HG02623 (cell line): ENCODE measurements at regions not wholly inside any gene's neighbourhood (a gene's known extent, or its start where the extent isn't known, plus 50 kb on each side); places are given as distances from the start of the nearest gene placed in this dataset.

Source experiments
- ATAC-seq: cut with Tn5 transposase; IDR thresholded peaks from one replicate; pipeline ENCODE4 v1.9.1; 2021; ENCODE audit warnings: moderate library complexity; ENCODE audit not compliant: unreplicated experiment

GRCh38 chr2:35378791-35379190 is 976.8 kb upstream of the CRIM1 start:
- no peak for ATAC-seq

- no peak for ATAC-seq
These were observed 980.7 kb upstream of the CRIM1 start for GRCh38 chr2:35374845-35375244.

DNA sequence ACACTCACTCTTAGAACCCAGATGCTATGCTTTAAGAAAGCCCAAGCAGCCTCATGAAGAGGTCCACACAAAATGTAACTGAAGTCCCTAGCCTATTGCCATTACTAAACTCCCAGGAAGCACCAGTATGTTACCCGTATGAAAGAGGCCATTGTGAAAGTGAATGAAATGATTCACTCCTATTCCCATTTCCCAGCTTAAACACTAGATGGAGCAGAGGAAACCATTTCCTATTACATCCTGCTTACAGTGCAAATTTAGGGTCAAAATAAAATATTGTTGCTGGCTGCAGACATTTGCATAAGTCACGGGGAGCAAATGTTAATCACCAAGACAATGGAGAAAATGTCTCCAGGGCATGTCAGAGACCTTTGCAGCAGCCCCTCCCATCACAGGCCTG is 989.7 kb upstream of the CRIM1 start:
- no peak for ATAC-seq

DNA sequence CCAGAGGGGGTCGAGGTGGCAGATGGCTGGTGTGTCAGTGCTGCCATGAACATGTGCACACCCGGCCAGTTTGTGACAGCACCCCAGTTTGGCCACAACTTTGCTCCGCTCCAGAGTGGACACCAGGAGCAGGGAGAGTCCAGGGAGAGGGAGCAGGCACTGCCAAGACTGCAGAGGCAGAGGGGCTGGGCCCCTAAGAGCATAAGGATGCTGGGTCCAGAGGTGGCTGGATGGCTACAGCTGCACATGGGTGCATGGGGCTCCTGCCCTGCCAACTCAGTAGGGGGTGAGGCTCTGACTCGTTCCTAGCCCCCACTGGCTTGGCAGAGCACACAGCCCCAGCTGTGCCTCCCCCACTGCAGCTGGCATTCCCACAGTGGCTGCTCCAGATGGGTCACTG is 999.2 kb upstream of the CRIM1 start:
- ATAC-seq = no peak

DNA sequence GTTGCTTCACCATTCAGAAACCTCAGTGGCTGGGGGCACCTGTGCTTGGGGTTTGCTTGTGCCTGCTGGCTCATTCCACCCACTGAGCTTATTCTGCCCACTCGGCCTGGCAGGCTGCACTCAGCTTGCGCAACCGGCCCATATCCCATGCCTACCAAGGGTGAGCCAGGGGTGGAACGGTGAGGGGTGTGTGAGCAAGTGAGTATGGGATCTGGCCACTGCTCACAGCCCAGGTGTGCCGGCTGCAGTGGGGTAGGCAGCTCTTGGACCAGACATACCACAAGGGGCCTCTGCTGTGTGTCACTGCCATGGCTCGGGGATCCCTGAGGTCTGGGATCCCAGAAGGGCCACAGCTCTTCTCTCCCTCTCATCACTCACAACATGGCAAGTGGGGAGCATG is 1000.5 kb upstream of the CRIM1 start:
- ATAC-seq = no peak

DNA sequence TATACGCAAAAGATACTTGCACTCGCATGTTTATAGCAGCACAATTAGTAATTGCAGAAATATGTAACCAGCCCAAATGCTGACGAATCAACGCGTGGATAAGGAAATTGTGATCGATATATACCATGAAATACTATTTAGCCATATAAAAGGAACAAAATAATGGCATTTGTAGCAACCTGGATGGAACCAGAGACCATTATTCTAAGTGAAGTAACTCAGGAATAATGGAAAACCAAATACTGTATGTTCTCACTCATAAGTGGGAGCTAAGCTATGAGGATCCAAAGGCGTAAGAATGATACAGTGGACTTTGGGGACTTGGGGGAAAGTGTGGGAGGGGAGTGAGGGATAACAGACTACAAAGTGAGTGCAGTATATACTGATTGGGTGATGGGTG is 1008.0 kb upstream of the CRIM1 start:
- no peak for ATAC-seq

DNA sequence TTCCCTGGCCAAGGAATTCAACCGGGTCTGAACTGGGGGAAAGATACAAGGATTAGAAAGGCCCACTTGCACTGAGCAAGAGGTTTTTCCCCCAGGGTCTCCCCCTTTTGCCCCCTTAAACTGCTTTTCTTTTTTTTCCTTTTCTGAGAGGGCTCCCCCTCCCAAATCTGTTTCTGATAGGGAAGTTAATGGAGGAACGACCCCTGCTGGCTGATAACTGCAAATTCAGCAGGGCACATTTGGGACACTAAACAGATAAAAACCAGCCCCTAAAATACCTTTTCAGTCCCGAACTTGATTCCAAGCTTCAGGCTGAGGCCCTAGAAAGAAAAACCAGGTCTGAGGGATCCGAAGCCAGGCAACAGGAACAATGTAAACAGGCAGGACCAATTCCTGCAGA is 1012.4 kb upstream of the CRIM1 start:
- no peak for ATAC-seq

- ATAC-seq = no peak
These were observed 1016.4 kb upstream of the CRIM1 start for GRCh38 chr2:35339211-35339610.

GRCh38 chr2:35337922-35338321 is 1017.7 kb upstream of the CRIM1 start:
- no peak for ATAC-seq

DNA sequence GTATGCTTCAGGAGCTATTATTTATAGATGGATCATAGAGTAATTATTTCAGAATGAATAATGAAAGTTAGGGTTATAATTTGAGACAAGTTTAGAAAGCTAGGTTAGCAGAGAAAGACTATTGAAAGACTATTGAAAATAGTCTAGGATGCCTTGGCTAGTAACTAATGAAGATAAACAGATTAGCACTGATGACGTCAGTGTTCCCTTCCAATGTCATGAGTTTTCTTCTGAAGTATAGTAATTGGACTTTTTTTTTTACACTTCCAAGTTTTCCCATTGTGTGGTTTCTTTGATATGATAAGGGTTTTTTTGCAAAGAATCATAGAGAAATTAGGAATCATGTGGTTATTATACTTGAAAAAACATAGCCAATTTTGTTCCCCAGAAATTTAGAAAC is 1041.5 kb upstream of the CRIM1 start:
- ATAC-seq = no peak

GRCh38 chr2:35301369-35301768 is 1054.2 kb upstream of the CRIM1 start:
- no peak for ATAC-seq

DNA sequence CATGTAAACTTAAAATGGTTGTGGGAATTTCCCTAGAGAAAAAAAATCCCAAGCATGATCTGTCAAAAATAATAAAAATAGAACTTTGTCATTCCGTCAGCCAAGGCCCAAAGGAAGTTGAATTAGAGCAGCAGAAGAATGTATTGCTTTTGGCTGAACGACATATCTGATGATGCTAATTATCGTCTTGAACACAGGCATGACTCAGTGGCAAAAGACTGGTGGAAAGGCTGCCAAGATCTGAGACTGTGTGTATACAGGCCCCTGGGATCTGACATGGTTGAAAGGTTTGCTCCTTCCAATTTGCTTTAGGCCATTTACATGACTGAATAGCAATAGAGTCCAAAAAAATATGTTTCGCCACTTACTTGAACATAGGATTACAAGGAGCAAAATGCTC is 1057.1 kb upstream of the CRIM1 start:
- no peak for ATAC-seq

- no peak for ATAC-seq
These were observed 1058.2 kb upstream of the CRIM1 start for GRCh38 chr2:35297403-35297802.

DNA sequence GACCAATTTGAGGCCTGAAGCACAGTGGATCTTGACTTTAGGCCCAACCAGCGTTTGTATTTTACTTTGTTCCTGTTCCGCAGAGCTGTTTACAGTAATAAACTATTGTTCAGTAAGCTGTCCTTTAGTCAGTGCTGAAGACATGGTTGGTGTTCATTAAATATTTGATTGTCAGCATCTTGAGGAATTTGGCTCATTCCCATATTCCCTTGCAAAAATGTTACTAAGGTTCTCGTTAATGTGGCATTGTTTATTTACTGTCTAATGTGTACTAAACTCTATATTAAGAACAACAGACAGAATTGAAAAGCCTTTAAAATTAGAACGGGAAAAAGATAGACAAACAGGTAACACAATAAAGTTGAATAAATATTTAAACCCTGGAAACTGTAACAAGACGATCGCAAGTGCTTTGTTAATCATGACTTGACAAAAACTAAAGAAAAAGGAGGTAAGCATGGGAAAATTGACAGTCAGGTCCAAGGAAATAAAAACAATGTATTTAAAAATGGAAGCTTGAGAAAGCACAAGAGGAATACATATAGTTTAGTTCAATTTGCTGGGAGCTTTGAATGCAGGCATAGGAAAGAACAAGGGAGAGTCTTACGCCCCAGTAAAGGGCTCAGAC is 1060.8 kb upstream of the CRIM1 start:
- ATAC-seq = no peak

GRCh38 chr2:35293261-35293660 is 1062.3 kb upstream of the CRIM1 start:
- ATAC-seq = no peak

GRCh38 chr2:35292199-35292598 is 1063.4 kb upstream of the CRIM1 start:
- no peak for ATAC-seq

DNA sequence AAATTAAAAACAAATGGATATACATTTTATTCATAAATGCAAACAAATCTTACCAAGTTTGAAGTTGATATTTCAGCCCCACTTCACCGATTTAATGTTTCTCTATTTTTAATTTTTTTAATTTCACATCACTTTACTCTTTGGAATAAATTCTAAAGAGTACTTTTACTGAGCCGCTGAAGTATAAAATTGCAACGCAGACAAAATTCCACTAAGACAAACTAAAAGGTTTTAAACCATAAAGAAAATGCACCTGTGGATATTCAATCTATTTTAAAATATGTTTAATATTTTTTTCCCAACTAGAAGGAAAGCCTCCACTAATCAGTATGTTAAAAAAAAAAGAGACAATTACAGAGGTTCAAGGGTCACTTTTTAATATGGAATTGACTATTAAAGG is 1073.9 kb upstream of the CRIM1 start:
- no peak for ATAC-seq

- ATAC-seq = no peak
These were observed 1099.8 kb upstream of the CRIM1 start for GRCh38 chr2:35255826-35256225.

- no peak for ATAC-seq
These were observed 1104.4 kb upstream of the CRIM1 start for GRCh38 chr2:35251156-35251555.

DNA sequence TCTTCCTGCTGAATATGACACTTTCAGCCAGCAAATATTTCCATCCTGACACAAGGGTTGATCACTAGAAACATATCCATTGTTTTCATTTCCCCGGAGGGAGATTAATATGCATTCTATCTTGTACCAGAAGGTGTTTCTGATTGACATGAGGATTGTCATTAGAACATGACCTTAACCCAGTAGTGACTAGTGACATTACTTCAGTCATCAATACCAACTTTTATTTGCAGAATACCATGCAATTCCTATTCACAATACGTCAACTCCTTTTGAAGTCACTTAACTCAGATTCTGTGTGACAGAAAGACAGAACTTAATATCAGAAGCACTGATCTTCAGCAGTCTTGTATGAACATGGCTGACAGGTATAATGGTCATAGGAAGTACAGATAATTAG is 1108.9 kb upstream of the CRIM1 start:
- no peak for ATAC-seq

DNA sequence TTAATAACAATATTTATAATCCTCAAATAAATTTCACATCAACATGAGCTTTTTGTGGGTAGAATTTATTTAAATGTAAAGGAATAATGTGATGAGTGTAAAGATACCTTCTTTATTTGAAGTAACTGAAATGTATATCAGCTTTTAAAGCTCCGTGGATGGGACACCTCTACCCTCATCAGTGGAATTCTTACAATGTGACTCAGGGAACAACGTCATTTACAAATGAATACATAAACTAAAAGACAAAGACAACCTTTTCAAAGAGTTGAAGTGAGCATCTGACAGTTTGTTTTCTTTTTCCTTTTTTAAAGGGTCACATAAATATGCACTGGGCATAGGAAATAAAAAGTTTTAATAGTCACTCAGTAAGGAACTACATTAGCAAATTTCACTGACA is 1127.0 kb upstream of the CRIM1 start:
- ATAC-seq = no peak

DNA sequence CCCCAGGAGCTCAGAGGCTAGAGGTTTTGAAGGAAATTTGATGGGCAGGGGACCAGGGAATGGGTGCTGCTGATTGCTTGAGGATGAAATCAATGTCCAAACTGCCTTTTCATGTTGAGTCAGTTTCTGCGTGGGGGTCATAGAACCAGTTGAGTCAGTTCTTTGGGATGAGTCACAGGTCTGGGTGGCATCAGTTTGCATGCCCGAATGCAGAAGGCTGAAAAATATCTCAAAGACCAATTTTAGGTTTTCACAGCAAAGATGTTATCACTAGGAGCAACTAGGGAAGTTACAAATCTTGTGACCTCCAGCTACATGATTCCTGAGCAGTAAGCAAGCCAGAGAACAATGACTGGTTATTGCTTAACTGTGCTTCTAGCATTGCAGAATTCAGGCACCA is 1135.1 kb upstream of the CRIM1 start:
- no peak for ATAC-seq

GRCh38 chr2:35204881-35205280 is 1150.7 kb upstream of the CRIM1 start:
- no peak for ATAC-seq

DNA sequence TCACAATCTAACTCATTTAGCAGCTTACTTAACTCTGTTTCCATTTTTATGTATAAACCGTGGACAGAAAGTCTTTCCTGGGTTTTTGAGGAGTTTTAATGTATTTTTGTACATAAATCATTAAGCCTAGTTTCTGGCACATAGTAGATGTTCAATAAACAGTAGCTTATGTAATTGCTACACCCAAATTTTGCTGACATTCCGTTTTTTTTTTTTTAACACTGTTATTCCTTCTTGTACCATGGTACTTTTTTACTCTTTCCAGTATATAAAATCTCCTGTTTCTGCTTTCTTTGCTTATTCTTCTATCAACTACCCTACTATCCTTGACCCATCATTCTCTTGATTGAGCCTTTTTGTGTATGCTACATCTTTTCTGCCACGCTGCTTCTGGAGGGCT is 1151.3 kb upstream of the CRIM1 start:
- no peak for ATAC-seq
